HCT116 (cell line): ENCODE measurements at regions not wholly inside any gene's neighbourhood (a gene's known extent, or its start where the extent isn't known, plus 50 kb on each side); places are given as distances from the start of the nearest gene placed in this dataset.

Experiments used
- ATAC-seq: fragments of 200-7000 bp; cut with Tn5 transposase; 2 replicates; pipeline ENCODE4 v1.9.1; 2020; ENCODE audit warnings: mild to moderate bottlenecking, moderate library complexity
- BruUV-seq: library from RNA; stranded (reverse); fragments of 400-500 nt; replicated peaks from 2 replicates; lab custom pipeline; 2021; lab: Mats Ljungman, UMichigan
- CTCF ChIA-PET: fragments of 300-600 bp; sonication (Branson Sonifier 250); formaldehyde crosslinking; loops from one replicate; lab custom pipeline; 2021; ENCODE audit warnings: antibody characterized with exemption; lab: Charles Lee
- POLR2A ChIA-PET: fragments of 300-600, 350-600 bp; sonication (Branson Sonifier 250); formaldehyde crosslinking; loops from one replicate; lab custom pipeline; 2021; ENCODE audit warnings: antibody characterized with exemption; lab: Charles Lee
- RAD21 ChIA-PET, 2 experiments: fragments of 300-600 bp; sonication (Branson Sonifier 250); formaldehyde crosslinking; loops; one replicate each; lab custom pipeline; 2023; ENCODE audit warnings: low total read pairs in 2 of 2; ENCODE audit not compliant: uncharacterized antibody in 2 of 2, unreplicated experiment in 2 of 2, low non-redundant PET in 1 of 2; lab: Charles Lee
- DNase-seq: peaks from one replicate; pipeline ENCODE4 v3.0.0-alpha.2; 2010; ENCODE audit warnings: low read depth, low spot score
- H2AFZ ChIP-seq: fragments of 200-600 bp; shearing (Covaris generic), sonication (generic); 2 replicates; pipeline ENCODE4 v1.6.1; 2017; ENCODE audit warnings: low read depth, mixed run types, mixed read lengths, antibody characterized with exemption, low read length; ENCODE audit not compliant: poor library complexity, severe bottlenecking
- H3K27ac ChIP-seq: 2 replicates; pipeline ENCODE4 v1.5.1; 2012; ENCODE audit warnings: low read depth, low read length
- H3K27me3 ChIP-seq: fragments of 200-600 bp; sonication (generic); 2 replicates; pipeline ENCODE4 v1.6.1; 2016; ENCODE audit warnings: mixed run types, low read length, mixed read lengths; ENCODE audit not compliant: insufficient read depth
- H3K36me3 ChIP-seq, 2 experiments: fragments of 200-500 bp in 1 of 2; fragments of 200-600 bp in 1 of 2; sonication (Bioruptor generic) in 1 of 2; sonication (generic) in 1 of 2; 2 replicates each; pipeline versions ENCODE4 v1.5.1 to v1.6.1; 2014 to 2016; ENCODE audit warnings: low read length in 2 of 2, inconsistent platforms in 1 of 2, mixed read lengths in 1 of 2, mixed run types in 1 of 2; ENCODE audit not compliant: insufficient read depth in 2 of 2, control insufficient read depth in 1 of 2
- H3K4me1 ChIP-seq, 2 experiments: fragments of 200-600 bp in 1 of 2; sonication (generic) in 1 of 2; 2 replicates each; pipeline versions ENCODE4 v1.5.1 to v1.6.1; 2012 to 2017; ENCODE audit warnings: low read length in 2 of 2, inconsistent platforms in 1 of 2, mild to moderate bottlenecking in 1 of 2, mixed read lengths in 1 of 2, mixed run types in 1 of 2, moderate library complexity in 1 of 2; ENCODE audit not compliant: insufficient read depth in 2 of 2, control insufficient read depth in 1 of 2
- H3K4me2 ChIP-seq: fragments of 200-600 bp; sonication (generic); 2 replicates; pipeline ENCODE4 v1.6.1; 2017; ENCODE audit warnings: mixed run types, low read length, mixed read lengths
- H3K4me3 ChIP-seq, 2 experiments: fragments of 200-600 bp in 1 of 2; sonication (generic) in 1 of 2; replicated peaks in 1 of 2; 2 replicates each; pipeline ENCODE4 v1.5.1; 2011 to 2016; ENCODE audit warnings: low read length in 2 of 2, control low read depth in 1 of 2, low read depth in 1 of 2, mild to moderate bottlenecking in 1 of 2, mixed read lengths in 1 of 2, mixed run types in 1 of 2
- H3K79me2 ChIP-seq: fragments of 200-600 bp; sonication (generic); 2 replicates; pipeline ENCODE4 v1.6.1; 2017; ENCODE audit warnings: mild to moderate bottlenecking, mixed run types, low read length, moderate library complexity, mixed read lengths; ENCODE audit not compliant: insufficient read depth
- H3K9ac ChIP-seq: fragments of 200-600 bp; sonication (generic); 2 replicates; pipeline ENCODE4 v1.6.1; 2016; ENCODE audit warnings: low read length, mixed read lengths
- H3K9me2 ChIP-seq: fragments of 200-600 bp; sonication (generic), shearing (Covaris generic); 2 replicates; pipeline ENCODE4 v1.6.1; 2017; ENCODE audit warnings: mixed run types, mild to moderate bottlenecking, moderate library complexity; ENCODE audit not compliant: insufficient read depth
- H3K9me3 ChIP-seq, 2 experiments: fragments of 200-500 bp in 1 of 2; fragments of 200-600 bp in 1 of 2; sonication (Bioruptor generic) in 1 of 2; sonication (generic) in 1 of 2; 2 replicates each; pipeline ENCODE4 v1.6.1; 2014 to 2017; ENCODE audit warnings: low read length in 2 of 2, mixed read lengths in 2 of 2, inconsistent platforms in 1 of 2, low read depth in 1 of 2, mild to moderate bottlenecking in 1 of 2, mixed run types in 1 of 2, moderate library complexity in 1 of 2; ENCODE audit not compliant: control insufficient read depth in 1 of 2, insufficient read depth in 1 of 2
- H4K20me1 ChIP-seq: fragments of 200-600 bp; sonication (generic), shearing (Covaris generic); 2 replicates; pipeline ENCODE4 v1.6.1; 2017; ENCODE audit warnings: mixed run types, mild to moderate bottlenecking, moderate library complexity; ENCODE audit not compliant: insufficient read depth
- ATF3 ChIP-seq: IDR thresholded peaks from 2 replicates; pipeline ENCODE4 v1.6.1; 2012
- CTCF ChIP-seq, 3 experiments: fragments of 200-600 bp in 1 of 3; sonication (generic) in 1 of 3; IDR thresholded peaks in 2 of 3; conservative IDR thresholded peaks in 1 of 3; 2 replicates each; pipeline ENCODE4 v1.5.1; 2012 to 2017; ENCODE audit warnings: low read depth in 2 of 3, low read length in 2 of 3, antibody characterized with exemption in 1 of 3, borderline replicate concordance in 1 of 3, control low read depth in 1 of 3, mild to moderate bottlenecking in 1 of 3, mixed read lengths in 1 of 3, mixed run types in 1 of 3, moderate library complexity in 1 of 3; ENCODE audit not compliant: insufficient read depth in 1 of 3
- EZH2 ChIP-seq: fragments of 200-600 bp; sonication (generic); IDR thresholded peaks from 2 replicates; pipeline ENCODE4 v1.6.1; 2017; ENCODE audit warnings: antibody characterized with exemption, mixed run types
- EZH2phosphoT487 ChIP-seq: fragments of 200-600 bp; IDR thresholded peaks from 2 replicates; pipeline ENCODE4 v1.6.1; 2018; ENCODE audit warnings: antibody characterized with exemption, borderline replicate concordance
- JUND ChIP-seq: IDR thresholded peaks from 2 replicates; pipeline ENCODE4 v1.6.1; 2012
- POLR2AphosphoS5 ChIP-seq: IDR thresholded peaks from 2 replicates; pipeline ENCODE4 v1.6.1; 2011; ENCODE audit warnings: mild to moderate bottlenecking, low read depth, low read length, moderate library complexity
- SIN3A ChIP-seq: IDR thresholded peaks from 2 replicates; pipeline ENCODE4 v1.6.1; 2012; ENCODE audit warnings: low read depth
- SRF ChIP-seq: IDR thresholded peaks from 2 replicates; pipeline ENCODE4 v1.6.1; 2012; ENCODE audit warnings: low read depth
- ZBTB33 ChIP-seq: IDR thresholded peaks from 2 replicates; pipeline ENCODE4 v1.6.1; 2011; ENCODE audit warnings: mild to moderate bottlenecking, low read length, moderate library complexity; ENCODE audit not compliant: insufficient replicate concordance; ENCODE audit errors: extremely low read depth
- ZFX ChIP-seq: fragments of 450-650 bp; IDR thresholded peaks from 2 replicates; pipeline ENCODE4 v1.6.1; 2017
- ZNF274 ChIP-seq: fragments of 200-500 bp; sonication (Bioruptor generic); IDR thresholded peaks from 2 replicates; pipeline ENCODE4 v1.6.1; 2014; ENCODE audit warnings: mild to moderate bottlenecking, low read depth, low read length, inconsistent platforms
- intact Hi-C: fragments of 100-400 bp; cut with micrococcal nuclease; formaldehyde crosslinking; loops from 2 replicates; pipeline ENCODE4 v1.10.0; 2022

- ChIA-PET POLR2A (no interaction called here), RAD21 (no interaction called here), CTCF (no interaction called here)
- H3K9ac ChIP-seq, result no peak overlapping the region
- no peak for ATAC-seq
- no peak overlapping the region for H3K4me2 ChIP-seq
- no peak overlapping the region for H3K27ac ChIP-seq
- H3K79me2 ChIP-seq, result no peaks in the 10 kb centered on the region
- intact Hi-C loops, result no loop called here
- H3K9me3 ChIP-seq, result no peaks in the 10 kb centered on the region
- H3K27me3 ChIP-seq, result peaks cover 4% of the 10 kb centered on the region
- no peaks in the 10 kb centered on the region for H4K20me1 ChIP-seq
- no peaks in the 10 kb centered on the region for H3K36me3 ChIP-seq
- no peak for TF ChIP-seq ZFX
- TF ChIP-seq EZH2, result no peak
- TF ChIP-seq POLR2AphosphoS5, result no peak
- no peak for TF ChIP-seq SRF
- TF ChIP-seq ZBTB33, result no peak
- TF ChIP-seq CTCF (IDR thresholded peaks at IDR 0.05 in 2 of 3, conservative IDR thresholded peaks at IDR 0.05 in 1 of 3; ENCODE audit: borderline replicate concordance in 1 of 3, insufficient read depth in 1 of 3, low read depth in 2 of 3, low read length in 2 of 3), result no peak
- TF ChIP-seq JUND, result no peak
- no peak for TF ChIP-seq EZH2phosphoT487
- no peak for TF ChIP-seq ZNF274
- no peak for TF ChIP-seq SIN3A
- TF ChIP-seq ATF3, result no peak
- TF ChIP-seq, all 23 proteins: peak for 0
- Histone ChIP-seq H2AFZ (no peak overlapping the region), H3K4me3 (no peak overlapping the region), H3K9me2 (no peaks in the 10 kb centered on the region), H3K4me1 (no peaks in the 10 kb centered on the region)
- BruUV-seq, result no TSS peak
- no peak for DNase-seq
Measured at GRCh38 chr13:78868991-78869390, 210.0 kb upstream of the OBI1 start.
